Left renal cortex interstitium (tissue), 4 donors: ENCODE measurements at regions not wholly inside any gene's neighbourhood (a gene's known extent, or its start where the extent isn't known, plus 50 kb on each side); places are given as distances from the start of the nearest gene placed in this dataset.

Source experiments
- DNase-seq, 4 donors: peaks; one replicate each; pipeline ENCODE4 v3.0.0-alpha.2; 2013; ENCODE audit warnings: low read depth in 4 of 4, low spot score in 2 of 4, missing footprints in 1 of 4

DNA sequence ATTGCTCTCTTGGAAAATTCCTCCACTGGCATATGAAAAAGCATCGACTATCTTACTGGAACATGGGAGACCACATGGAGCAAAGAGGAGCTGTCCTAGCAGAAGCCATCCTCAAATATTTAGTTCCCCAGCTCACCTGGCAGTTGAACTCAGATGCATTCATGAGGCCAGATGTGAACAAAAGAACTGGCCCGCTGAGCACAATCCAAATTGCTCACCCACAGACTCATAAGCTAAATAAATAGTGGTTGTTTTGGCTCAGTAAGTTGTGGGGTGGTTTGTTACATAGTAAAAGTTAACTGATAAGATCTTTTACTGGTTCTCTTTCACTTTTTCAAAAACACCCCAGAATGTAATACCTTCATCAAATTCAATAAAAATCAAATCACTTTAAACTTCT lies 108.6 kb upstream of the CWC22 start:
- no peak for DNase-seq

DNA sequence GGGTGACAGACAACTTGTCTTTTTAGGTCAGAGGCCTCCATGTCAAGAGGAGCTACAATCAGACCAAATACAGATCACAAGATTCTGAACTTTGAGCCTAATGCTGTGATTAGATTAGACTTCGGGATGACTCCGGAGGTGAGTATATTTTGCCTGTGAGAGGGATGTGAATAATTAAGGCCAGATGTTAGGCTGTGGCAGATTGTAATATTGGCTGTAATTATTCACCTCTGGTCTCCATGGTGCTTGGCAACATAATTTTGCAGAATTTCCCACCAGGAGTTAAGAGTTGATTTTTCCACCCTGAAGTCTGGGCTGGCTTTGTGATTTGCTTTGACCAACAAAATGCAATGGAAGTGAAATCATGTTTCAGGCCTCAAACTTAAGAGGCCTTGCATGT lies 108.2 kb upstream of the CWC22 start:
- no peak for DNase-seq

DNA sequence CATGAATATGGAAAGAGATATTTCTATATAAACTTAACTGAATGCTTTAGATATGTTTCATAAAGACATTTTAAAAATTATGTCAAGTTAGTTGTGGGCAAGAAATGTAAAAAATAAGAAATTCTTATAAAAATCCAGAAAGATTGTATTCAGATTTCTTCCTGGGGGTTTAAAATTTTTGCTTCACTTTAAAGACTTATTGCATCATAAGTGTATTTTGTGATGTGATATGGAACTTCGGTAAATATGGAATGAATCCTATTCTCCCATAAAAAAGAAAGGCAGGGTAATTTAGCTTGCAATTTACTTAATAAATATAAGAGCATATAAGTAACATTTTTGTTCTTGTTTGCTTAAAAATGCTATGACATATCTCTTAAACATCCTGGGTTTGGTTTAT lies 104.8 kb upstream of the CWC22 start:
- DNase-seq, result no peak

DNA sequence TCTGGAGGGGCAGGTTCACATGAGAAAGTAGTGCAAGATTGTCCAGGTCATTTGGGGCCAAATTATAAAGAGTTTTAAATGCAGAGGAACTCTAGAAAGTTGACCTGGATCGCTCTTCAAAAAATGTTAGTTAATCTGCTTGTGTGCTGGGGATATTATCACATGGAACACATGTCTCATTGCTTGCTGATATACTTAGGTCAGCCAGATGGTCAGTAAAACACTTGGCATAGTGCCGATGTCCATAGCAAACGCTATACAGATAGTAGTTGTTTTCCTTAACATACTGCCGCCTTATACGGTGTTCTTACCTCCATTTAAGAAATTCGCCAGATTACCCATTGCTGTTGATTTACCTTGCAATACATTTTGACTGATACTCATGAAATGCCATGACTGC lies 103.4 kb upstream of the CWC22 start:
- DNase-seq, result no peak

DNA sequence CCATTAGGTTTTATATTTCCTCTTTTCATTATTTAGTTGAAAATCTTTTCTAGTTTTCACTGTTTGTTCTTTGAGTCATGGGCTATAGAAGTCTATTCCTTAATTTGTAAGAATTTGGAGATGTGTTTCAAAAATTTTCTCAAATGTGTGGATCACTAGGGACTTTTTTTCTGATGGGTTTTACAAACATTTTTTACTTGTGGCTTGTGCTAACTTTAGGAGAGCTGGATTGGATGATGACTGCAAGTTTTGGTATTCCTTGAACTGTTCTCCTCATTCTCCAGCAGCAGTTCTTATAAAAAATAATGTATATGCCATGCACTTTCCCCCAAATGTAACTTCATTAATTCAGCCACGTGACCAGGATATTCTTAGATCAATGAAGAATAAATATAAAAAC lies 94.7 kb upstream of the CWC22 start:
- no peak for DNase-seq

DNA sequence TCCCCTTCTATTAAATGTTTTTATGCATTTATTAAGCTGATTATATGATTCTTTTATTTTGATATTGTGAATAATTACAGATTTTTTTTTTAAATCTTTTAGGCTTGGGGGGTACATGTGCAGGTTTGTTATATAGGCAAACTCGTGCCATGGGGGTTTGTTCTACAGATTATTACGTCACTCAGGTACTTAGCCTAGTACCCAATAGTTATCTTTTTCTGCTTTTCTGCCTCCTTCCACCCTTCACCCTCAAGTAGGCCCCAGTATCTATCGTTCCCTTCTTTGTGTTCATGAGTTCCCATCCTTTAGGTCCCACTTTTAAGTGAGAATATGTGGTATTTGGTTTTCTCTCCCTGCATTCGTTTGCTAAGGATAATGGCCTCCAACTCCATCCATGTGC lies 92.2 kb upstream of the CWC22 start:
- DNase-seq, result no peak

DNA sequence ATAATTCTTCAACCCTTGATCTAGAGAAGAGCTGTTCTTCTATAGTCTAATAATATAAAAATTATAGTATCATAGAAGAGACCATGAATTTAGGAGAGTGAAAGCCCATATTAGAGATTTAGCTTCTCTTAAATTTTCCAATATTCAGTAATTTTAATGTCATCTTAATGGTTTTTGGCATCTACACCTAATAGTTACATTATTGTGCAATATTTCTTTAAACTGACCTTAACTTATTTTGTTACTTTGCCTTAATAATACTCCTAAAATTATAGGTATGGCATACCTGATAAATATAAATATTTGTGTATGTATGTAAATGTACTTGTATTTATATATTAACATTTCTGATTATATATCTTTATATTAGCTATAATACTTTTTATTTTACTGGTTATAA lies 78.0 kb upstream of the CWC22 start:
- no peak for DNase-seq

DNA sequence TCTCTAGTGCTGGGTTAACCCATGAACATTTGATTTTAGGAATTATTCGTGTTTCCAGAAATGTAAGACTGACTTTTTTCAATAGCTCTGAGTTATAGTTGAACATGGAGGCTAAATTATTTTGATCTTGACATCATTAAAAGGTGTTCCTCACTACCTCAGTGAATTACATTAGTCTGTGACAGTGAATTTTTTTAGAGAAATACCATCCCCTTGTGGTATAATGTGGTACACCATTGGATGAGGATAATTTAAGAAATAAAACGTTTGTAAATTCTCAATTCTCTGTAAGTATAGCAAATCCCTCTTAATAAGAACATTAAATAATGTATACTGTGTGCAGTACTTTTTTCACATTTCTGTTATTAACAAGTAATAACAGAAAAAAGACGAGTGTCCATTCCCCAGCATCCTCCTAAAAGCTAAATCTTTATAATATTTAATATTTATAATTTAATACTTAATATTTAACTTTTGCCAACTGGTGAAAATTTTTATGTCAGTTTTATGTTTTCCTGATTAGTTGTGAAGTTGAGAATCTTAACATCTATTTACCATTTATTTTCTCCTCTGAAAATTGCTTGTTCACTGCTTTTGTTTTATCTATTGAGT lies 70.3 kb upstream of the CWC22 start:
- no peak for DNase-seq

DNA sequence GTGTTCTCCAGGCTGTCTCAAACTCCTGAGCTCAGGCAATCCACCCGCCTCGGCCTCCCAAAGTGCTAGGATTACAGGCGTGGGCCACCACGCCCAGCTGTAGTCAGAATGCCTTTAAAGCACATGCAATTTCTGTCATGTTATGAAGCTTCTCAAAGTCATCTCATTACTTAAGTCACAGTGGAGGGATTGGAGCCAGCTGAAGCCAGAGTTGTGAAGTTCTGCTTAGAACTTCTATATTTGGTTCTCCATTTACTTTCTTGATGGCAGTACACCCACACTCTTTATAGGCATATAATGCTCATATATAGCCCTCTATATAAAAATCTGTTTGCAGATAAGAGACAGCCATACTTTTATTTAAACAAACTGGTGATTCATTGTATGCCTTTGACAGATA lies 68.8 kb upstream of the CWC22 start:
- no peak for DNase-seq

DNA sequence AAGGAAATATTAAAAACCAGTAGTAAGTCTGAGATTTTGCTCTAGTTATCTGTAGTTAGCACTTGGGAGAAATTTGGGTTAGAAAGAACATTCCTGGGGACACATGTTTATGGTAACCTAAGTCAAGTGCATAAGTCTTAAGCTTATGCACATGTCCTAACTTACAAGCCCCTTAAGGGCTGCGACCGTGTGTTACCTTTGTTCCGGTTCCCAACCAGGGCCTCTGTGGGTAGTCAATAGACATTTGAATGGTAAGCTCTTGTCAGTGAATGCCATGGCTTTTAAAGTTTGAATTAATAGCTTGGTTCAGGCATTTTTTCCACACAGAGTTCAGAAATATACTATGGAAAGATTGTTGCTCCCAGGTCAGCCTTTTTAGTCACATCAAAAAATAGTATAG lies 64.7 kb upstream of the CWC22 start:
- DNase-seq, result no peak

DNA sequence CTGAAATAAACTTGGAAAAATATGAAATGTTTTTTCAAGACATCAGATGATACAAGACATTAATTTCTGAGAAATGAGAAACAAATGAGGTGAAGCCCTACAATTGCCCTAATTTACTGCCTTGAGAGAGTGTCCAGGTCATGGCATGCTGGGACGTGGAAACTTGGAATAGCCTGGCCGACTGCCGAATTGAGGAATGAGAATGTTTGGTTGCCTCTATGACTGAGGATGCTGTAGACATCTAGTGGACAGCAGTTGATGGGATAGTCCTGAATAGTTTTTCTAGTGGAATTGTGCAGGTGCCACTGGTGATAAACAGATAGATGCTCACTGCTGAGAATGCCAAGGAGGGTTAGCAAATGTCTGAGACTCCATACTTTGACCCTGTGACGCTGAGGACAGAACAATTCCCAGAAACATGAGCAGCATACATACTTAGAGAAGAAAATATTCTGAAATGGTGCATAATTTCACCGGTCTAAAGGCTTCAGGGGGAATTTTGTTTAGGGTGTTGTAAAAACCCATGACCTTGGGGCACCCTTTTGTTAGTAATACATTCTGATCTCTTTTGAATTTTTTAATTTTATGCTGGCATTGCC lies 56.5 kb upstream of the CWC22 start:
- no peak for DNase-seq

DNA sequence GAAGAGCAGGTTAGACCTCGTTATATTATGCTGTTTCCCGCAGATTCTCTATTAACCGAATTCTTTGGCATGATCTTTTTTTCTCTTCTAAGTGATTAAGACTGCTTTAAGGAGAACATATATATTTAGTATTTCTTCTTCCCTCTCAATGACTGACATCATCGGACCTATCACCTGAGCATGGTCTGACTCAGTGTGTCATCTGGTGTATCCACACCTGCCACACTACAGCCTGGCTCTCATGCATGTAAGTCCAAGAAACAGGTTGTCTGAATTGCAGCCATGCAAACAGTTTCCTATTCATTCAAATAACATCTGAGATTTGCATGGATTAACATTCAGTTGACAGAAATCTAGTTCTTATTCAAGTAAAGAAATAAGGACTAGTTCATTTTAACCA lies 55.1 kb upstream of the CWC22 start:
- DNase-seq, result no peak

DNA sequence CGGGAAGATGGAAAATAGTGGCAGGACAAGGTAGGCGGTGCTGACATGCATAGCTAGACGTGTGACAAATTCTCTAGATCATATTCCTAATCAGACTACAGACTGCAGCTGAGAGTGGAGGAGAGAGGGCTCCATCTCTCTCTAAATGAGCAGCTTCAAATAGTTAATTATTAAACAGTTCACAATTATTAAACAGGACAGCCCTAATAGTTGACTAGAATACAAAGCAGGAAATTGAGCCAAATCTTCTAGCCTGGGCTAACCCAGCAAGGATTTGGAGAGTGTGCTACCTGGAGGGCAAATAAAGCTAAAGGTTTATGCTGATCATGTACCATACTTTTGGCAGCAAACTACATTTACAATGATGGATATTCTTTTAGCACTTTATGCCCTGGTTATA lies 54.4 kb upstream of the CWC22 start:
- no peak for DNase-seq

DNA sequence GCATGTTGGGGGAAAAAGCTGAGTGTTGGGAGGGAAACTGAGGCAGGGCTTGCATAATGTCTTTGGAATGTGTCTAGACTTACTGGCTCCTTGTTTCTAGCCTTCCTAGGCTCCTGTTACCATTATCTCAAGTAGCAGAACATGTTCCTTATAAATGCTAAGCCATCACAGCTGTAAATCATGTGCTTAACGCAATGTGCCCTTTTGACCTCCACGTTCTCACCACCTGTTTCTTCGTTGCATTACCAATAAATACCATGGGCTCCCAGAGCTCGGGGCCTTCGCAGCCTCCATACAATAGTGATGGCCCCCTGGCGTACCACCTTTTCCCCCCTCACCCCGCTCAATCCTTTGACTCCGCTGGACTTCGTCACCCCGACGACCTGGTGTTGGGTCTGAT lies 54.0 kb upstream of the CWC22 start:
- DNase-seq, result no peak

DNA sequence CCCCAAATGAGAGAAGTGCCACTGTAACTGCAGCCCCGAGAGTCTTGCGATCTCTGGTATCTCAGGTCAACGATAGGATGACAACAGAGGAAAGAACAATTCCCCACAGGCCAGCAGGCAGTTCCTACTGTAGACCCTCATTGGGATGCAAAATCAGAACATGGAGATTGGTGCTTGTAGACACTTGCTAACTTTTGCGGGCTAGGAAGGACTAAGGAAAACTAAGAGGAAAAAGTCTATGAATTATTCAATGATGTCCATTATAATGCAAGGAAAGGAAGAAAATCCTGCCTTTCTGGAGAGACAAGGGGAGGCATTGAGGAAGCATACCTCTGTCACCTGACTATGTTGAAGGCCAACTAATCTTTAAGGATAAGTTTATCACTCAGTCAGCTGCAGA lies 51.9 kb upstream of the CWC22 start:
- DNase-seq, result no peak

DNA sequence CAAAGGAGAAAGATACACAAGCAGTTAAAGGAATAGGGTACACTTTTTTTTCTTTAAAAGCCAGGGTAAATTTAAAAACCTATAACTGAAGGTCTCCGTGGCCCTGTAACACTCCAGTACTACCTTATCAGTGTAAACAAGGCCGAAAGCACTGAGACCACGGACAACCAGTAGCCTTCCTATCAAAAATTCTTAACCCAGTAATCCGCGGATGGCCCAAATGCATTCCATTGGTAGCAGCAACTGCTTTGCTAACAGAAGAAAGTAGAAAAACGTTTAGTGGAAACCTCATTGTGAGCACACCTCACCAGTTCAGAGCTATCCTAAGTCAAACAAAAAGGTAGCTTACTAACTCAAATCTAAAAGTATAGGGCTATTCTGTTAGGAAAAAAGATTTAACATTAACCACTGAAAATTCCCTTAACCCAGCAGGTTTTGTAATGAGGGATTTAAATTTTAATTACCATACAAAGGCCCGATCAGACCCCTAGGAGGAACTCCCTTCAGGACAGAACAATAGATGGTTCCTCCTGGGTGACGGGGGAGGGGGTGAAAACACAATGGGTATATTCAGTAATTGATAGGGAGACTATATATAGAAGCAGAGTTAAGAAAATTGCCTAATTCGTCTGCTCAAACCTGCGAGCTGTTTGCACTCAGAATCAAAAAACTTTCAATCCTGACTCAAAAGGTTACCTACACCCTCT lies 50.8 kb upstream of the CWC22 start:
- no peak for DNase-seq
